Stomach (tissue), 8 donors: ENCODE measurements at regions not wholly inside any gene's neighbourhood (a gene's known extent, or its start where the extent isn't known, plus 50 kb on each side); places are given as distances from the start of the nearest gene placed in this dataset.

ENCODE experiments used
- DNase-seq, 2 donors: peaks; one replicate each; pipeline versions ENCODE4 v3.0.0 to v3.0.0-alpha.2; 2013 to 2019
- H3K27ac ChIP-seq, 5 donors: fragments of 200-600 bp in 4 of 5; sonication (generic) in 4 of 5; one replicate each; pipeline ENCODE4 v1.5.1; 2013 to 2019; ENCODE audit warnings: mild to moderate bottlenecking in 1 of 5, moderate library complexity in 1 of 5
- H3K27me3 ChIP-seq, 3 donors: fragments of 200-600 bp; sonication (generic); one replicate each; pipeline ENCODE4 v1.5.1; 2017 to 2019; ENCODE audit warnings: mixed run types in 1 of 3
- H3K36me3 ChIP-seq, 4 donors: fragments of 200-600 bp; sonication (generic); 1 replicate in 3 of 4; 2 replicates in 1 of 4; pipeline ENCODE4 v1.5.1; 2016 to 2019
- H3K4me1 ChIP-seq, 4 donors: fragments of 200-600 bp; sonication (generic); one replicate each; pipeline ENCODE4 v1.5.1; 2016 to 2019
- H3K4me3 ChIP-seq, 4 donors: fragments of 200-600 bp; sonication (generic) in 3 of 4; one replicate each; pipeline ENCODE4 v1.5.1; 2016 to 2019; ENCODE audit warnings: mild to moderate bottlenecking in 1 of 4
- H3K9me3 ChIP-seq, 4 donors: fragments of 200-600 bp; sonication (generic); one replicate each; pipeline ENCODE4 v1.5.1; 2016 to 2019
- CTCF ChIP-seq, 7 experiments: fragments of 450-650 bp in 4 of 7; fragments of 200-600 bp in 3 of 7; sonication (generic) in 3 of 7; IDR thresholded peaks; one replicate each; pipeline ENCODE4 v1.5.1; 2016 to 2019; ENCODE audit warnings: antibody characterized with exemption in 7 of 7, control low read depth in 2 of 7, mild to moderate bottlenecking in 1 of 7
- EP300 ChIP-seq: sonication (generic); formaldehyde crosslinking; IDR thresholded peaks from one replicate; pipeline ENCODE4 v1.6.1; 2017; ENCODE audit warnings: antibody characterized with exemption
- POLR2A ChIP-seq, 4 donors: fragments of 450-650 bp; IDR thresholded peaks; one replicate each; pipeline ENCODE4 v1.6.1; 2016; ENCODE audit warnings: antibody characterized with exemption in 4 of 4, control low read depth in 2 of 4, mild to moderate bottlenecking in 1 of 4, moderate library complexity in 1 of 4
- POLR2AphosphoS5 ChIP-seq, 3 donors: sonication (generic); formaldehyde crosslinking; IDR thresholded peaks; one replicate each; pipeline ENCODE4 v1.6.1; 2016; ENCODE audit warnings: antibody characterized with exemption in 3 of 3
- WGBS, 5 donors: extraction: QIAGEN DNeasy Blood & Tissue Kit in 3 of 5; methylation state at CpG; one replicate each; pipeline versions ENCODE4 v1.1.5 to v1.1.7; 2013 to 2018; 5-methylcytosine and 5-hydroxymethylcytosine counted together
- intact Hi-C: fragments of 100-400 bp; cut with DNase I; formaldehyde crosslinking; loops from one replicate; pipeline ENCODE4 v1.15.1; 2023; ENCODE audit warnings: low total_unique reads
- donor health status: healthy with polysubstance abuse.
- donor health status: Bipolar disorder and iron deficiency.
- donor health status: healthy.

DNA sequence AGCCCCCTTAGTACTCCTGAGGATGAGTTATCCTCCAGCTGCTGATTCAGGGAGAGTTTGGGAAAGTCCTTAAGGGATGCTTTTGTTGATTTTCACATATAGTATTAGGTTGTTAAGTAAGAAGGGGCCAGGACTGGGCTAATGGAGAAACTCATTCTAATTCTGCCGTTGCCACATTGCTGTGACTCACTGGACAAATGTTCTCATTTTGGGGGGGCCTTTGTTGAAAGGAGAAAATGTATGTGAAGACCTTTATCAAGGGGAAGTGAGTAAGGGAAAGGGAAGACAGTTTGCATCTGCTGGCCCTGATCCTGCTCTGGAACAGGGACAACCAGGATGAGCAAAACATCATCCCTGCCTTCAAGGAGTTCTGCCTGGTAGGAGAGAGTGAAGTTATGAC is 123.2 kb upstream of the FGGY start:
- H3K4me3 ChIP-seq, result no peak overlapping the region
- H3K36me3 ChIP-seq, result no peaks in the 10 kb centered on the region
- no peaks in the 10 kb centered on the region for H3K27me3 ChIP-seq
- H3K27ac ChIP-seq, result no peak overlapping the region
- no peak for DNase-seq
- peaks cover 0 to under 1% (median 0%) of the 10 kb centered on the region in 4 donors for H3K4me1 ChIP-seq
- H3K9me3 ChIP-seq, result no peaks in the 10 kb centered on the region
- intact Hi-C loops, result no loop called here
- 44 to 63% (median 54%) methylated on average over 1 of the region's 1 CpG for WGBS, 5 donors
- TF ChIP-seq POLR2A (IDR thresholded peaks at IDR 0.05) (no peak), POLR2AphosphoS5 (IDR thresholded peaks at IDR 0.05) (no peak), EP300 (no peak), CTCF (IDR thresholded peaks at IDR 0.05) (no peak)

DNA sequence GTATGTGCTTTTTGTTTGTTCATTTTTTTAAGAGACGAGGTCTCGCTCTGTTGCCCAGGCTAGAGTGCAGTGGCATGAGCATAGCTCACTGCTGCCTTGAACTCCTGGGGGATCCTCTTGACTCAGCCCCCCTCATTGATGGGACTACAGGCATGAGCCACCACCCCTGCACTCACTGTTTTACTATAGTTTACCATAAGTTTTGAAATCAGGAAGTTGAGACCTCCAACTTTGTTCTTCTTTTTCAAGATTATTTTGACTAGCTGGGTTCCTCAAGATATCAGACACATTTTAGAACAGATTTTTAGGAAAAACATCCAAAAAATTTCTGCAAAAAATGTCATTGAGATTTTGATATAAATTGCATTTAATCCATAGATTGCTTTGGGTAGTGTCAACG is 120.4 kb upstream of the FGGY start:
- intact Hi-C loops, result no loop called here
- 94 to 96% (median 95%) methylated on average over 3 of the region's 3 CpGs for WGBS, 5 donors
- Histone ChIP-seq H3K27ac (no peak overlapping the region), H3K27me3 (no peaks in the 10 kb centered on the region), H3K4me3 (no peak overlapping the region), H3K9me3 (no peaks in the 10 kb centered on the region), H3K36me3 (no peaks in the 10 kb centered on the region), H3K4me1 (peaks cover 0 to 21% (median 5%) of the 10 kb centered on the region in 4 donors)
- no peak for DNase-seq
- no peak for TF ChIP-seq POLR2AphosphoS5 (IDR thresholded peaks at IDR 0.05)
- TF ChIP-seq EP300, result no peak
- TF ChIP-seq CTCF (IDR thresholded peaks at IDR 0.05), result no peak
- no peak for TF ChIP-seq POLR2A (IDR thresholded peaks at IDR 0.05)

- intact Hi-C loops, result no loop called here
- Histone ChIP-seq H3K9me3 (no peaks in the 10 kb centered on the region), H3K4me3 (no peak overlapping the region), H3K36me3 (no peaks in the 10 kb centered on the region), H3K27me3 (no peaks in the 10 kb centered on the region), H3K4me1 (peaks cover 0 to 23% (median 5%) of the 10 kb centered on the region in 4 donors), H3K27ac (peak overlapping the region in 4 of 5 donors; percentile 4 to 67 (median 42))
- TF ChIP-seq EP300, result no peak
- TF ChIP-seq POLR2AphosphoS5 (IDR thresholded peaks at IDR 0.05), result no peak
- no peak for TF ChIP-seq POLR2A (IDR thresholded peaks at IDR 0.05)
- TF ChIP-seq CTCF (IDR thresholded peaks at IDR 0.05), result no peak
- no peak for DNase-seq
- WGBS, 5 donors, result 95 to 98% (median 97%) methylated on average over 2 of the region's 2 CpGs
These were observed 119.1 kb upstream of the FGGY start for GRCh38 chr1:59177756-59178155.

GRCh38 chr1:59178339-59179187 is 118.3 kb upstream of the FGGY start:
- H3K4me3 ChIP-seq, result no peak overlapping the region
- intact Hi-C loops, result no loop called here
- H3K27ac ChIP-seq, result peak overlapping the region; percentile 32 to 67 (median 66)
- no peaks in the 10 kb centered on the region for H3K36me3 ChIP-seq
- no peaks in the 10 kb centered on the region for H3K9me3 ChIP-seq
- H3K4me1 ChIP-seq, result peaks cover 0 to 23% (median 5%) of the 10 kb centered on the region in 4 donors
- peak in 1 of 2 donors; percentile 81 for DNase-seq
- TF ChIP-seq EP300, result no peak
- no peak for TF ChIP-seq POLR2A (IDR thresholded peaks at IDR 0.05)
- no peak for TF ChIP-seq CTCF (IDR thresholded peaks at IDR 0.05)
- peak in 1 of 3 donors; percentile 8 for TF ChIP-seq POLR2AphosphoS5 (IDR thresholded peaks at IDR 0.05)
- H3K27me3 ChIP-seq, result no peaks in the 10 kb centered on the region
- WGBS, 5 donors, result 78 to 84% (median 79%) methylated on average over 4 of the region's 4 CpGs
